HG03354 (cell line): ENCODE measurements at regions not wholly inside any gene's neighbourhood (a gene's known extent, or its start where the extent isn't known, plus 50 kb on each side); places are given as distances from the start of the nearest gene placed in this dataset.
"Not testable (repeated sequence)": the region's sequence is repeated elsewhere in the genome, so short reads cannot be mapped to it uniquely, and the experiment has no call there.

Experiments used
- ATAC-seq: cut with Tn5 transposase; IDR thresholded peaks from one replicate; pipeline ENCODE4 v1.9.1; 2021; ENCODE audit warnings: mild to moderate bottlenecking; ENCODE audit not compliant: unreplicated experiment, poor library complexity, severe bottlenecking

GRCh38 chr16:63653044-63653839 is 1468.6 kb downstream of the CDH11 start:
- ATAC-seq = no peak

GRCh38 chr16:63652091-63652490 is 1469.8 kb downstream of the CDH11 start:
- no peak for ATAC-seq

- ATAC-seq = no peak
Observed at GRCh38 chr16:63650550-63650949, 1471.3 kb downstream of the CDH11 start.

GRCh38 chr16:63633706-63634445 is 1488.0 kb downstream of the CDH11 start:
- ATAC-seq = not testable (repeated sequence)

- no peak for ATAC-seq
Observed at GRCh38 chr16:63629272-63629671, 1492.6 kb downstream of the CDH11 start.

GRCh38 chr16:63628812-63629211 is 1493.1 kb downstream of the CDH11 start:
- no peak for ATAC-seq

GRCh38 chr16:63625126-63625525 is 1496.7 kb downstream of the CDH11 start:
- ATAC-seq = no peak

GRCh38 chr16:63623551-63624039 is 1498.3 kb downstream of the CDH11 start:
- no peak for ATAC-seq

- no peak for ATAC-seq
Observed at GRCh38 chr16:63618896-63619485, 1502.9 kb downstream of the CDH11 start.

GRCh38 chr16:63617990-63618763 is 1503.7 kb downstream of the CDH11 start:
- no peak for ATAC-seq

GRCh38 chr16:63617047-63617989 is 1504.5 kb downstream of the CDH11 start:
- no peak for ATAC-seq

- no peak for ATAC-seq
Observed at GRCh38 chr16:63614429-63614828, 1507.4 kb downstream of the CDH11 start.

- no peak for ATAC-seq
Observed at GRCh38 chr16:63613701-63614100, 1508.2 kb downstream of the CDH11 start.

GRCh38 chr16:63612462-63613227 is 1509.2 kb downstream of the CDH11 start:
- no peak for ATAC-seq

GRCh38 chr16:63606778-63607177 is 1515.1 kb downstream of the CDH11 start:
- no peak for ATAC-seq

GRCh38 chr16:63602206-63602927 is 1519.5 kb downstream of the CDH11 start:
- no peak for ATAC-seq

GRCh38 chr16:63596716-63597115 is 1525.1 kb downstream of the CDH11 start:
- no peak for ATAC-seq
